NCI-H2227 (cell line): ENCODE measurements at regions not wholly inside any gene's neighbourhood (a gene's known extent, or its start where the extent isn't known, plus 50 kb on each side); places are given as distances from the start of the nearest gene placed in this dataset.

Experiments
- DNase-seq: peaks from one replicate; lab custom pipeline; 2025; ENCODE audit not compliant: unreplicated experiment; lab: John Stamatoyannopoulos, UW

- DNase-seq: no peak
These were observed 93.8 kb upstream of the CLMN start for GRCh38 chr14:95413289-95414215.

- DNase-seq: no peak
These were observed 91.1 kb upstream of the CLMN start for GRCh38 chr14:95410838-95411237.

- DNase-seq: no peak
These were observed 90.0 kb upstream of the CLMN start for GRCh38 chr14:95409477-95410272.

- DNase-seq: no peak
These were observed 89.2 kb upstream of the CLMN start for GRCh38 chr14:95408731-95409476.

- no peak for DNase-seq
These were observed 87.6 kb upstream of the CLMN start for GRCh38 chr14:95407354-95407753.

- DNase-seq: no peak
These were observed 87.1 kb upstream of the CLMN start for GRCh38 chr14:95406756-95407277.

- no peak for DNase-seq
These were observed 84.9 kb upstream of the CLMN start for GRCh38 chr14:95404583-95404982.

GRCh38 chr14:95402578-95402977 is 82.9 kb upstream of the CLMN start:
- no peak for DNase-seq

- no peak for DNase-seq
These were observed 82.5 kb upstream of the CLMN start for GRCh38 chr14:95402176-95402575.

- no peak for DNase-seq
These were observed 79.2 kb upstream of the CLMN start for GRCh38 chr14:95398630-95399547.

- no peak for DNase-seq
These were observed 77.6 kb upstream of the CLMN start for GRCh38 chr14:95397325-95397724.

- DNase-seq: no peak
These were observed 76.5 kb upstream of the CLMN start for GRCh38 chr14:95396221-95396620.

GRCh38 chr14:95395098-95395737 is 75.5 kb upstream of the CLMN start:
- DNase-seq: no peak

- no peak for DNase-seq
These were observed 74.8 kb upstream of the CLMN start for GRCh38 chr14:95394297-95395097.

- no peak for DNase-seq
These were observed 73.1 kb upstream of the CLMN start for GRCh38 chr14:95392841-95393240.

GRCh38 chr14:95391331-95391730 is 71.6 kb upstream of the CLMN start:
- no peak for DNase-seq

- DNase-seq: no peak
These were observed 69.8 kb upstream of the CLMN start for GRCh38 chr14:95389471-95390011.

- DNase-seq: no peak
These were observed 69.0 kb upstream of the CLMN start for GRCh38 chr14:95388699-95389098.
